Endothelial cell of umbilical vein (primary cell): ENCODE measurements at regions not wholly inside any gene's neighbourhood (a gene's known extent, or its start where the extent isn't known, plus 50 kb on each side); places are given as distances from the start of the nearest gene placed in this dataset.

ENCODE experiments used
- CTCF ChIP-seq, 2 donors: IDR thresholded peaks; 1 replicate in 1 of 2; 2 replicates in 1 of 2; pipeline ENCODE4 v1.5.1; 2011; ENCODE audit warnings: low read length in 2 of 2, mild to moderate bottlenecking in 2 of 2, moderate library complexity in 2 of 2, control low read depth in 1 of 2, inconsistent platforms in 1 of 2, low read depth in 1 of 2; ENCODE audit not compliant: insufficient read depth in 1 of 2; ENCODE audit errors: extremely low read depth in 1 of 2
- POLR2A ChIP-seq: IDR thresholded peaks from 2 replicates; pipeline ENCODE4 v1.6.1; 2012; ENCODE audit warnings: low read depth, mild to moderate bottlenecking, control low read depth, low read length
- POLR2AphosphoS5 ChIP-seq: IDR thresholded peaks from 2 replicates; pipeline ENCODE4 v1.6.1; 2012; ENCODE audit warnings: low read depth, mild to moderate bottlenecking, control low read depth, low read length, moderate library complexity; ENCODE audit not compliant: insufficient read depth

- TF ChIP-seq CTCF (IDR thresholded peaks at IDR 0.05; ENCODE audit: extremely low read depth in 1 of 2, insufficient read depth in 1 of 2, low read depth in 1 of 2, low read length in 2 of 2): no peak
- TF ChIP-seq POLR2AphosphoS5: no peak
- no peak for TF ChIP-seq POLR2A
These were observed 134.9 kb upstream of the ZC3H12C start for GRCh38 chr11:109958131-109958820.
